Loucy (cell line): ENCODE measurements at regions not wholly inside any gene's neighbourhood (a gene's known extent, or its start where the extent isn't known, plus 50 kb on each side); places are given as distances from the start of the nearest gene placed in this dataset.

Source experiments
- H2AFZ ChIP-seq: fragments of 200-600 bp; sonication (generic); 2 replicates; pipeline ENCODE4 v1.6.0; 2016; ENCODE audit warnings: antibody characterized with exemption, mild to moderate bottlenecking, low read length, moderate library complexity
- H3F3A ChIP-seq: fragments of 200-600 bp; 2 replicates; pipeline ENCODE4 v1.6.0; 2016; ENCODE audit warnings: antibody characterized with exemption, low read depth, mild to moderate bottlenecking
- H3K27me3 ChIP-seq: fragments of 200-600 bp; sonication (generic); 2 replicates; pipeline ENCODE4 v1.6.1; 2014; ENCODE audit warnings: low read length, mild to moderate bottlenecking; ENCODE audit not compliant: insufficient read depth, poor library complexity, severe bottlenecking
- H3K36me3 ChIP-seq: fragments of 200-600 bp; sonication (generic); 2 replicates; pipeline ENCODE4 v1.6.1; 2016; ENCODE audit warnings: low read length; ENCODE audit not compliant: insufficient read depth
- H3K4me1 ChIP-seq: fragments of 200-600 bp; sonication (generic); 2 replicates; pipeline ENCODE4 v1.5.1; 2014; ENCODE audit warnings: low read length, mild to moderate bottlenecking; ENCODE audit not compliant: insufficient read depth, poor library complexity, severe bottlenecking
- H3K4me2 ChIP-seq: fragments of 200-600 bp; sonication (generic); 2 replicates; pipeline ENCODE4 v1.6.0; 2014; ENCODE audit warnings: antibody characterized with exemption, low read length, low read depth, mild to moderate bottlenecking; ENCODE audit not compliant: poor library complexity, severe bottlenecking
- H3K4me3 ChIP-seq: fragments of 200-600 bp; sonication (generic); 2 replicates; pipeline ENCODE4 v1.5.1; 2014; ENCODE audit warnings: low read length, mild to moderate bottlenecking, mixed read lengths; ENCODE audit not compliant: poor library complexity, severe bottlenecking
- H3K79me2 ChIP-seq: fragments of 200-600 bp; sonication (generic); 2 replicates; pipeline ENCODE4 v1.6.1; 2014; ENCODE audit warnings: low read length; ENCODE audit not compliant: insufficient read depth
- H3K9ac ChIP-seq: fragments of 200-600 bp; sonication (generic); 2 replicates; pipeline ENCODE4 v1.6.0; 2014; ENCODE audit warnings: mild to moderate bottlenecking, low read depth, low read length, moderate library complexity; ENCODE audit not compliant: poor library complexity, severe bottlenecking
- H3K9me2 ChIP-seq: fragments of 200-600 bp; sonication (generic); replicated peaks from 2 replicates; pipeline ENCODE4 v1.6.1; 2016; ENCODE audit warnings: low read depth, low read length, mixed read lengths
- H3K9me3 ChIP-seq: fragments of 200-600 bp; sonication (generic); 2 replicates; pipeline ENCODE4 v1.6.1; 2014; ENCODE audit warnings: mild to moderate bottlenecking, antibody characterized with exemption, low read length, low read depth; ENCODE audit not compliant: insufficient read depth
- H4K20me1 ChIP-seq: fragments of 200-600 bp; sonication (generic); 2 replicates; pipeline ENCODE4 v1.6.0; 2014; ENCODE audit warnings: antibody characterized with exemption, low read length, mild to moderate bottlenecking; ENCODE audit not compliant: insufficient read depth, poor library complexity, severe bottlenecking
- CTCF ChIP-seq: fragments of 200-600 bp; sonication (generic); conservative IDR thresholded peaks from 2 replicates; pipeline ENCODE4 v1.5.1; 2014; ENCODE audit warnings: mild to moderate bottlenecking, antibody characterized with exemption, low read length
- EZH2phosphoT487 ChIP-seq: fragments of 200-600 bp; IDR thresholded peaks from 2 replicates; pipeline ENCODE4 v1.6.1; 2018; ENCODE audit warnings: antibody characterized with exemption, mild to moderate bottlenecking, moderate library complexity, borderline replicate concordance

GRCh38 chr11:95563859-95564258, 225.7 kb downstream of the FAM76B start:
- no peaks in the 10 kb centered on the region for H4K20me1 ChIP-seq
- H3K9me2 ChIP-seq = no peaks in the 10 kb centered on the region
- H3K4me2 ChIP-seq = no peak overlapping the region
- H3K4me1 ChIP-seq = peaks cover 25% of the 10 kb centered on the region
- H3K27me3 ChIP-seq = no peaks in the 10 kb centered on the region
- no peak overlapping the region for H3K9ac ChIP-seq
- no peak overlapping the region for H3K4me3 ChIP-seq
- no peaks in the 10 kb centered on the region for H3K79me2 ChIP-seq
- H3F3A ChIP-seq = no peaks in the 10 kb centered on the region
- no peaks in the 10 kb centered on the region; the same call in 1 of the 2 replicates for H3K9me3 ChIP-seq
- no peaks in the 10 kb centered on the region for H3K36me3 ChIP-seq
- no peak overlapping the region for H2AFZ ChIP-seq
- TF ChIP-seq CTCF (no peak), EZH2phosphoT487 (no peak)

- no peak overlapping the region for H2AFZ ChIP-seq
- TF ChIP-seq EZH2phosphoT487 (no peak), CTCF (no peak)
- H3K27me3 ChIP-seq = no peaks in the 10 kb centered on the region
- no peak overlapping the region for H3K4me2 ChIP-seq
- peaks cover 25% of the 10 kb centered on the region for H3K4me1 ChIP-seq
- H3K4me3 ChIP-seq = no peak overlapping the region
- no peaks in the 10 kb centered on the region for H3K9me2 ChIP-seq
- no peaks in the 10 kb centered on the region for H3K9me3 ChIP-seq
- H3F3A ChIP-seq = no peaks in the 10 kb centered on the region
- no peaks in the 10 kb centered on the region for H4K20me1 ChIP-seq
- no peaks in the 10 kb centered on the region for H3K79me2 ChIP-seq
- no peak overlapping the region for H3K9ac ChIP-seq
- no peaks in the 10 kb centered on the region for H3K36me3 ChIP-seq
Measured at GRCh38 chr11:95563173-95563572, 226.4 kb downstream of the FAM76B start.

GRCh38 chr11:95562196-95562921, 227.2 kb downstream of the FAM76B start:
- Histone ChIP-seq H3K9ac (no peak overlapping the region), H2AFZ (no peak overlapping the region), H3K79me2 (no peaks in the 10 kb centered on the region), H3F3A (no peaks in the 10 kb centered on the region), H3K4me3 (no peak overlapping the region), H3K36me3 (no peaks in the 10 kb centered on the region), H3K4me2 (no peak overlapping the region), H3K9me2 (no peaks in the 10 kb centered on the region), H3K4me1 (peaks cover 25% of the 10 kb centered on the region), H3K9me3 (no peaks in the 10 kb centered on the region), H3K27me3 (no peaks in the 10 kb centered on the region), H4K20me1 (no peaks in the 10 kb centered on the region)
- no peak for TF ChIP-seq CTCF
- TF ChIP-seq EZH2phosphoT487 = no peak
